C4-2B (cell line): ENCODE measurements at regions not wholly inside any gene's neighbourhood (a gene's known extent, or its start where the extent isn't known, plus 50 kb on each side); places are given as distances from the start of the nearest gene placed in this dataset.

ENCODE experiments used
- ZFX ChIP-seq: fragments of 450-650 bp; IDR thresholded peaks from 2 replicates; pipeline ENCODE4 v1.6.1; 2017
- TF ChIP-seq, protein P1 (sequence below): fragments of 450-650 bp; conservative IDR thresholded peaks from 2 replicates; pipeline ENCODE4 v1.5.1; 2017; ENCODE audit warnings: mild to moderate bottlenecking

DNA sequence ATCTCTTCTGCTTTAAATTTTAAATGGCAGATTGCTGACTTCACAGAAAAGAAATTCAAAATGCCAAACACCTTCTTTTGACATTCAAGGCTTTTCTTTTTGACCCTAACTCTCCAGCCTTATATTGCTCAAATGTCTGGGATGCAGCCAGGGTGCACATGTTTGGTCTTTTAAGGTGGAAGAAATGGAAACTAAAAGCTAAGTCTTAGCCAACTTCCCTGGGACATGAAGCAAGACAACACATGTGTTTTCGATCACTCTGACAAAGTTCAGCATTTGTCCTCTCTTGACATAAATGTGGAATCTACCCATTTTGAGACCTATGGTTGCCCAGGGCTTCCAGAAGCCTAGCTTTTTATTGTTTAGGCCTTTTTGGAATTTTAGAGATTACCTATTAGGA is 161.6 kb downstream of the RDH14 start:
- TF ChIP-seq, protein P1, sequence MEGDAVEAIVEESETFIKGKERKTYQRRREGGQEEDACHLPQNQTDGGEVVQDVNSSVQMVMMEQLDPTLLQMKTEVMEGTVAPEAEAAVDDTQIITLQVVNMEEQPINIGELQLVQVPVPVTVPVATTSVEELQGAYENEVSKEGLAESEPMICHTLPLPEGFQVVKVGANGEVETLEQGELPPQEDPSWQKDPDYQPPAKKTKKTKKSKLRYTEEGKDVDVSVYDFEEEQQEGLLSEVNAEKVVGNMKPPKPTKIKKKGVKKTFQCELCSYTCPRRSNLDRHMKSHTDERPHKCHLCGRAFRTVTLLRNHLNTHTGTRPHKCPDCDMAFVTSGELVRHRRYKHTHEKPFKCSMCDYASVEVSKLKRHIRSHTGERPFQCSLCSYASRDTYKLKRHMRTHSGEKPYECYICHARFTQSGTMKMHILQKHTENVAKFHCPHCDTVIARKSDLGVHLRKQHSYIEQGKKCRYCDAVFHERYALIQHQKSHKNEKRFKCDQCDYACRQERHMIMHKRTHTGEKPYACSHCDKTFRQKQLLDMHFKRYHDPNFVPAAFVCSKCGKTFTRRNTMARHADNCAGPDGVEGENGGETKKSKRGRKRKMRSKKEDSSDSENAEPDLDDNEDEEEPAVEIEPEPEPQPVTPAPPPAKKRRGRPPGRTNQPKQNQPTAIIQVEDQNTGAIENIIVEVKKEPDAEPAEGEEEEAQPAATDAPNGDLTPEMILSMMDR: no peak
- TF ChIP-seq ZFX: no peak
